Heart left ventricle (tissue), 13 donors: ENCODE measurements at regions not wholly inside any gene's neighbourhood (a gene's known extent, or its start where the extent isn't known, plus 50 kb on each side); places are given as distances from the start of the nearest gene placed in this dataset.

ENCODE experiments used
- POLR2A ChIP-seq, 2 donors: fragments of 450-650 bp; IDR thresholded peaks; one replicate each; pipeline ENCODE4 v1.6.1; 2017; ENCODE audit warnings: antibody characterized with exemption in 2 of 2, mild to moderate bottlenecking in 2 of 2, moderate library complexity in 2 of 2
- TF ChIP-seq, protein P1 (sequence below), 12 donors: fragments of 200-600 bp; sonication (generic) in 4 of 12; IDR thresholded peaks; one replicate each; pipeline versions ENCODE4 v1.5.0 to v1.8.0; 2018 to 2022; ENCODE audit warnings: antibody characterized with exemption in 12 of 12, mild to moderate bottlenecking in 5 of 12
- donor health status: ischemic (EF 13 %, LVEDD 7.1; RV severe dilation, severe dysfunction).
- donor health status: DM: no; HTN: yes; CAD: no.
- donor health status: DM: no; HTN: no; CAD: no.
- donor health status: ischemic (EF 25% LVEDD 6.9; RV normal size, moderate dysfunction).
- donor health status: ischemic (EF 25% LVEDD 5.7; RV mildly dilated, moderate dysfunction).
- donor health status: ischemic (EF 35%, LVEDD 5.7; RV mildly dilated, moderate dysfunction).
- donor health status: nonischemic (EF 11% LVEDD 7.7; RV severe dilation, severe dysfunction).
- donor health status: DM: yes; HTN: yes; CAD: no.
- donor health status: PGD.
- donor health status: ischemic (EF 29% LVEDD 5.4; RV normal size, mild dysfunction).
- donor health status: nonischemic (EF 23%, LVEDD 6.1; RV moderate dilation, normal function).

DNA sequence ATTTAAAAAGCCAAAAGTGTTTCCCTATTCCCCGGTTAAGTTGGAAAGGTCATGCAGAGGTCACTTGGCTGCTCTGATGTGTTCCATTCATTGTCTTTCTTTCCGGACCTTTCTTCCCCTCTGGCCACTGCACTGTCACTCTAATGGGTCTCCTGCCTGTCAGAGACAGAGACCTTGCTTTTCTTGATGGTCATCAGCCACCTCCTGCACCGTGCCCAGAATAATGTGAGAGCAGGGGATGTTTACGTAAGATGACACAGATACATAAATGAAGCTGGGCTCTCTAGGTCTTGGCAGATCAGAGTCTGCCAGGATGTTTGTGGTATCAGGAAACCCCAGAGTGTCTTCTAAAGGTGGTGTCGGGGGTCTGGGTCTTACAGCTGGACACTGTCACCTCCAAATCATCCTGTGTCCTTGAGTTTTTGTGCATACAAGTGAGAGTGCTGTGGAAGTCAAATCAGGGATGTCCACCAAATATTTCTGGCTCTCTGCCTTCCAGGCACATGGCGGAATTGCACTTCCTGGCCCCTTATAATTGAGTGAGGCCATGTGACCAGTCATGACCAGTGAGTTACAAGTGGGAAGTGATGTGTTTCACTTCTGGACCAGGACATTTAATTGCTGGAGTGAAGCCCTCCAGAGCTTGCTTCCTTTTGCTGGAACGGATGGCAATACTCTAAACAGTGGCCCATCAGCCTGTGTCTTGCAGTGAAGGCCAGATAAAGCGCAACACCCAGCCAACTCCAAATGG lies 130.6 kb upstream of the ATP6AP2 start:
- TF ChIP-seq, protein P1, sequence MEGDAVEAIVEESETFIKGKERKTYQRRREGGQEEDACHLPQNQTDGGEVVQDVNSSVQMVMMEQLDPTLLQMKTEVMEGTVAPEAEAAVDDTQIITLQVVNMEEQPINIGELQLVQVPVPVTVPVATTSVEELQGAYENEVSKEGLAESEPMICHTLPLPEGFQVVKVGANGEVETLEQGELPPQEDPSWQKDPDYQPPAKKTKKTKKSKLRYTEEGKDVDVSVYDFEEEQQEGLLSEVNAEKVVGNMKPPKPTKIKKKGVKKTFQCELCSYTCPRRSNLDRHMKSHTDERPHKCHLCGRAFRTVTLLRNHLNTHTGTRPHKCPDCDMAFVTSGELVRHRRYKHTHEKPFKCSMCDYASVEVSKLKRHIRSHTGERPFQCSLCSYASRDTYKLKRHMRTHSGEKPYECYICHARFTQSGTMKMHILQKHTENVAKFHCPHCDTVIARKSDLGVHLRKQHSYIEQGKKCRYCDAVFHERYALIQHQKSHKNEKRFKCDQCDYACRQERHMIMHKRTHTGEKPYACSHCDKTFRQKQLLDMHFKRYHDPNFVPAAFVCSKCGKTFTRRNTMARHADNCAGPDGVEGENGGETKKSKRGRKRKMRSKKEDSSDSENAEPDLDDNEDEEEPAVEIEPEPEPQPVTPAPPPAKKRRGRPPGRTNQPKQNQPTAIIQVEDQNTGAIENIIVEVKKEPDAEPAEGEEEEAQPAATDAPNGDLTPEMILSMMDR (IDR thresholded peaks at IDR 0.05) = no peak
- no peak for TF ChIP-seq POLR2A (IDR thresholded peaks at IDR 0.05)
